ENCODE measurements at regions not wholly inside any gene's neighbourhood (a gene's known extent, or its start where the extent isn't known, plus 50 kb on each side); places are given as distances from the start of the nearest gene placed in this dataset.

DNA sequence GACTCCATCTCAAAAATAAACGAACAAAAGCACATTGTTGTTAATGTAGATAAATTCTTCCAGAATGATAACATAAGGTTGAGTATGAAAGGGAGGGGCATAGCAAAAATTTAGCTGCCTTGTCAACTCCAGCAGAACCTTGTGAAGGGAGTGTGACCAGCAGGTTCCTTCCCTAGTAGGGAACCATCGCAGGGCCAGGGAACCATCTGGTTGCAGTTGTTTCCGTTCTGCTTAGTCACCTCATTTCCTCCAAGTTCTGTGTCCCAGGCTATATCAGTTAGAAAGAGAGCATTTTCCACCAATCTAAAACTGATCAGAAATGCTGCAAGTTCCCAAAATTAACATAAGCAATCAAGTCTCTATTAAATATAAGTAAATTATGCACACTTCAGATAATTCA is 126.7 kb upstream of the BLID start (continued):
- TF ChIP-seq ZBTB43 (CRISPR knock-in tag; IDR thresholded peaks at IDR 0.05) (no peak), TEAD4 (CRISPR knock-in tag; IDR thresholded peaks at IDR 0.05) (no peak), USF2 (CRISPR knock-in tag; IDR thresholded peaks at IDR 0.05) (no peak), GABPB1 (CRISPR knock-in tag; IDR thresholded peaks at IDR 0.05) (no peak)
- TF ChIP-seq, protein P1, sequence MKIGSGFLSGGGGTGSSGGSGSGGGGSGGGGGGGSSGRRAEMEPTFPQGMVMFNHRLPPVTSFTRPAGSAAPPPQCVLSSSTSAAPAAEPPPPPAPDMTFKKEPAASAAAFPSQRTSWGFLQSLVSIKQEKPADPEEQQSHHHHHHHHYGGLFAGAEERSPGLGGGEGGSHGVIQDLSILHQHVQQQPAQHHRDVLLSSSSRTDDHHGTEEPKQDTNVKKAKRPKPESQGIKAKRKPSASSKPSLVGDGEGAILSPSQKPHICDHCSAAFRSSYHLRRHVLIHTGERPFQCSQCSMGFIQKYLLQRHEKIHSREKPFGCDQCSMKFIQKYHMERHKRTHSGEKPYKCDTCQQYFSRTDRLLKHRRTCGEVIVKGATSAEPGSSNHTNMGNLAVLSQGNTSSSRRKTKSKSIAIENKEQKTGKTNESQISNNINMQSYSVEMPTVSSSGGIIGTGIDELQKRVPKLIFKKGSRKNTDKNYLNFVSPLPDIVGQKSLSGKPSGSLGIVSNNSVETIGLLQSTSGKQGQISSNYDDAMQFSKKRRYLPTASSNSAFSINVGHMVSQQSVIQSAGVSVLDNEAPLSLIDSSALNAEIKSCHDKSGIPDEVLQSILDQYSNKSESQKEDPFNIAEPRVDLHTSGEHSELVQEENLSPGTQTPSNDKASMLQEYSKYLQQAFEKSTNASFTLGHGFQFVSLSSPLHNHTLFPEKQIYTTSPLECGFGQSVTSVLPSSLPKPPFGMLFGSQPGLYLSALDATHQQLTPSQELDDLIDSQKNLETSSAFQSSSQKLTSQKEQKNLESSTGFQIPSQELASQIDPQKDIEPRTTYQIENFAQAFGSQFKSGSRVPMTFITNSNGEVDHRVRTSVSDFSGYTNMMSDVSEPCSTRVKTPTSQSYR (CRISPR knock-in tag; IDR thresholded peaks at IDR 0.05), result no peak

DNA sequence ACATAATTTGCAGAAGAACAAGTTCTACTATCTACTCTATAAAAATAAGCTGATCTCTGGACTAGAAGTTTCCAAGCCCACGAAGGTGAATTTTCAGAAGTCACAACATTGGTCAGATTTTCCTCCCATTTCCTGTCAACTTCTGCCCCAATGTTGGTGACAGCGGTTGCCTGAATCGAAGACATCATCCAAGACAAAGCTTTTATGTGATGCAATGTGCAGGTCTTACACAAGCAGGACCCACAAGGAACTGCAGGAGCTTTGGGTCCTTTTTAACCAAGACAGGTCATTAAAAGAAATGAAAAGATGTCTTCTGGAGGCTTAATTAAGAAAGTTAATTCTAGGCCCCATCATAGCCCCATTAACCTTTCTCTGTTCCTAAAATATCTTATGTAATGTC is 125.6 kb upstream of the BLID start:
- DNase-seq (ENCODE audit: low spot score) (no peak), ATAC-seq (no peak)
- H3K27me3 Mint-ChIP-seq (ENCODE audit: low read depth), result peaks cover under 1% of the 10 kb centered on the region; the same call in 1 of the 2 replicates
- ChIA-PET POLR2A (no interaction called here), CTCF (no interaction called here)
- H3K36me3 Mint-ChIP-seq, result no peaks in the 10 kb centered on the region
- H3K4me3 Mint-ChIP-seq, result no peak overlapping the region
- peaks cover under 1% of the 10 kb centered on the region for H3K4me1 Mint-ChIP-seq
- H3K27ac Mint-ChIP-seq, result no peak overlapping the region
- H3K9me3 Mint-ChIP-seq, result peaks cover 14% of the 10 kb centered on the region
- TF ChIP-seq, protein P2, sequence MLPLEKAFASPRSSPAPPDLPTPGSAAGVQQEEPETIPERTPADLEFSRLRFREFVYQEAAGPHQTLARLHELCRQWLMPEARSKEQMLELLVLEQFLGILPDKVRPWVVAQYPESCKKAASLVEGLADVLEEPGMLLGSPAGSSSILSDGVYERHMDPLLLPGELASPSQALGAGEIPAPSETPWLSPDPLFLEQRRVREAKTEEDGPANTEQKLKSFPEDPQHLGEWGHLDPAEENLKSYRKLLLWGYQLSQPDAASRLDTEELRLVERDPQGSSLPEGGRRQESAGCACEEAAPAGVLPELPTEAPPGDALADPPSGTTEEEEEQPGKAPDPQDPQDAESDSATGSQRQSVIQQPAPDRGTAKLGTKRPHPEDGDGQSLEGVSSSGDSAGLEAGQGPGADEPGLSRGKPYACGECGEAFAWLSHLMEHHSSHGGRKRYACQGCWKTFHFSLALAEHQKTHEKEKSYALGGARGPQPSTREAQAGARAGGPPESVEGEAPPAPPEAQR (CRISPR knock-in tag; IDR thresholded peaks at IDR 0.05), result no peak
- TF ChIP-seq RELA (CRISPR knock-in tag; IDR thresholded peaks at IDR 0.05; ENCODE audit: borderline replicate concordance), result no peak
- TF ChIP-seq EMX1 (CRISPR knock-in tag; IDR thresholded peaks at IDR 0.05), result no peak
- no peak for TF ChIP-seq NFYB (CRISPR knock-in tag; conservative IDR thresholded peaks at IDR 0.05; ENCODE audit: low read depth)
- no peak for TF ChIP-seq PRRX2 (CRISPR knock-in tag; IDR thresholded peaks at IDR 0.05)
- TF ChIP-seq ZNF317 (CRISPR knock-in tag; IDR thresholded peaks at IDR 0.05; ENCODE audit: borderline replicate concordance, low read depth), result no peak
- no peak for TF ChIP-seq TEAD4 (CRISPR knock-in tag; IDR thresholded peaks at IDR 0.05)
- no peak for TF ChIP-seq FOXJ3 (CRISPR knock-in tag; IDR thresholded peaks at IDR 0.05; ENCODE audit: borderline replicate concordance)
- no peak for TF ChIP-seq SP1 (CRISPR knock-in tag; conservative IDR thresholded peaks at IDR 0.05)
- no peak for TF ChIP-seq ATF1 (CRISPR knock-in tag; IDR thresholded peaks at IDR 0.05)
- TF ChIP-seq CBFB (CRISPR knock-in tag; IDR thresholded peaks at IDR 0.05; ENCODE audit: low read depth), result no peak
- TF ChIP-seq, protein P3, sequence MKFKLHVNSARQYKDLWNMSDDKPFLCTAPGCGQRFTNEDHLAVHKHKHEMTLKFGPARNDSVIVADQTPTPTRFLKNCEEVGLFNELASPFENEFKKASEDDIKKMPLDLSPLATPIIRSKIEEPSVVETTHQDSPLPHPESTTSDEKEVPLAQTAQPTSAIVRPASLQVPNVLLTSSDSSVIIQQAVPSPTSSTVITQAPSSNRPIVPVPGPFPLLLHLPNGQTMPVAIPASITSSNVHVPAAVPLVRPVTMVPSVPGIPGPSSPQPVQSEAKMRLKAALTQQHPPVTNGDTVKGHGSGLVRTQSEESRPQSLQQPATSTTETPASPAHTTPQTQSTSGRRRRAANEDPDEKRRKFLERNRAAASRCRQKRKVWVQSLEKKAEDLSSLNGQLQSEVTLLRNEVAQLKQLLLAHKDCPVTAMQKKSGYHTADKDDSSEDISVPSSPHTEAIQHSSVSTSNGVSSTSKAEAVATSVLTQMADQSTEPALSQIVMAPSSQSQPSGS (CRISPR knock-in tag; IDR thresholded peaks at IDR 0.05; ENCODE audit: borderline replicate concordance, low read depth), result no peak
- TF ChIP-seq, protein P4, sequence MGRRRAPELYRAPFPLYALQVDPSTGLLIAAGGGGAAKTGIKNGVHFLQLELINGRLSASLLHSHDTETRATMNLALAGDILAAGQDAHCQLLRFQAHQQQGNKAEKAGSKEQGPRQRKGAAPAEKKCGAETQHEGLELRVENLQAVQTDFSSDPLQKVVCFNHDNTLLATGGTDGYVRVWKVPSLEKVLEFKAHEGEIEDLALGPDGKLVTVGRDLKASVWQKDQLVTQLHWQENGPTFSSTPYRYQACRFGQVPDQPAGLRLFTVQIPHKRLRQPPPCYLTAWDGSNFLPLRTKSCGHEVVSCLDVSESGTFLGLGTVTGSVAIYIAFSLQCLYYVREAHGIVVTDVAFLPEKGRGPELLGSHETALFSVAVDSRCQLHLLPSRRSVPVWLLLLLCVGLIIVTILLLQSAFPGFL (CRISPR knock-in tag; IDR thresholded peaks at IDR 0.05; ENCODE audit: borderline replicate concordance), result no peak
- TF ChIP-seq SMAD3 (CRISPR knock-in tag; IDR thresholded peaks at IDR 0.05; ENCODE audit: borderline replicate concordance), result no peak
- no peak for TF ChIP-seq TP53 (CRISPR knock-in tag; IDR thresholded peaks at IDR 0.05)
- TF ChIP-seq PRDM15 (CRISPR knock-in tag; IDR thresholded peaks at IDR 0.05), result no peak
- TF ChIP-seq ZBTB21 (CRISPR knock-in tag; IDR thresholded peaks at IDR 0.05; ENCODE audit: borderline replicate concordance), result no peak
- TF ChIP-seq ZNF423 (CRISPR knock-in tag; IDR thresholded peaks at IDR 0.05), result no peak
- no peak for TF ChIP-seq ZNF416 (CRISPR knock-in tag; IDR thresholded peaks at IDR 0.05)

Data from WTC11 (cell line).